HG02938 (cell line): ENCODE measurements at regions not wholly inside any gene's neighbourhood (a gene's known extent, or its start where the extent isn't known, plus 50 kb on each side); places are given as distances from the start of the nearest gene placed in this dataset.
A peak's percentile ranks its signal among the peaks of the same experiment; 100 is the strongest.

Experiments used
- ATAC-seq: cut with Tn5 transposase; IDR thresholded peaks from one replicate; pipeline ENCODE4 v1.9.1; 2021; ENCODE audit warnings: mild to moderate bottlenecking, moderate library complexity; ENCODE audit not compliant: unreplicated experiment

DNA sequence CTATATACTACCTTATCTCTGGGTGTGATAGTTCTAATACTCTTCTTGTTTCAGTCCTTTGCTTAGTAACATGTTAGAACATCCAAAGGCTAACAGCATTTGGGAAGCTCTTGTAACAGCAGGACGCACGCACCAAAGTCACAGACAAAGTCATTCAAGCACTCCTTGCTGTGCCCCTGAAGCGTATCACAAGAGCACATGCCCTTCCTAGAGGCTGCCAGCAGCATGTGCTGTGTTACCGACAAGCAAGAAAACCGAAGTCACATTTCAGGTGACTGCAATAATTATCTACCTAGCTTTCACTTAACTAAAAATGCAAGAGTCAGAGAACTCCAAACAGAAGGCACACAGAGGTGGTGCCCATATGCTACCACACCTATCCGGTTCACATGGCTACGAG is 194.1 kb downstream of the KLF12 start:
- no peak for ATAC-seq

DNA sequence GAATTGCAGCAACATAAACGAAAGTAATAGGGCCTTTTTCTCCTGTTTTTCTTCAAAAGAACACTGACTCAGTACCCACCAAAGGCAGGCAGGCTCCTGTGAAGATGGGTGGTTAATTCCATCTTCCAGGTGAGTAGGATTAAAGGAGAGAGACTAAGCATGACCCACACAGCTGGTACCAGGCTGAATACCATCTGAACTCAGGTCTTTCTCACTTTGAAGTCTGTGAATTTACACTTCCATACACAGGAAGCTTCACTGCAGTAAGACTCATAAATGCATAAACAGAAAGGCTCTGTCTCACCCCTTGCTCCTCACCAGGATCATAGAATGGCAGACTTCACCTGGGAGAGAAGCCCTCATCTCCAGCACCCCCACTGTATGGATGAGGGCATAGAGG is 194.6 kb downstream of the KLF12 start:
- ATAC-seq, result no peak

DNA sequence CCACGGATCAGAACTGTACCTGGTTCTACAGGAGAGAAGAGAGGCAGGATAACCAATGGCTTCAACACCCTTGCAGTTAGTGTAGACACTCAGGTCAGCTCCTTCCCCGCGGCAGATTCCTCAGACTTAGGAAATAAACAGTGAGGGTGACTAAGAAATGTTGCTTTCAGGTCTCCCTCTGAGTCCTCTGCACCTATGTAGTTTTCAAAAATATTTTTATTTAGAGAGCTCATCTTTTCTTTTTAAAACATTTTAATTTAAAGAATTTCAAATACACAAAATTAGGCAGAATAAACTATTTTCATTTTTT is 195.2 kb downstream of the KLF12 start:
- ATAC-seq, result no peak

DNA sequence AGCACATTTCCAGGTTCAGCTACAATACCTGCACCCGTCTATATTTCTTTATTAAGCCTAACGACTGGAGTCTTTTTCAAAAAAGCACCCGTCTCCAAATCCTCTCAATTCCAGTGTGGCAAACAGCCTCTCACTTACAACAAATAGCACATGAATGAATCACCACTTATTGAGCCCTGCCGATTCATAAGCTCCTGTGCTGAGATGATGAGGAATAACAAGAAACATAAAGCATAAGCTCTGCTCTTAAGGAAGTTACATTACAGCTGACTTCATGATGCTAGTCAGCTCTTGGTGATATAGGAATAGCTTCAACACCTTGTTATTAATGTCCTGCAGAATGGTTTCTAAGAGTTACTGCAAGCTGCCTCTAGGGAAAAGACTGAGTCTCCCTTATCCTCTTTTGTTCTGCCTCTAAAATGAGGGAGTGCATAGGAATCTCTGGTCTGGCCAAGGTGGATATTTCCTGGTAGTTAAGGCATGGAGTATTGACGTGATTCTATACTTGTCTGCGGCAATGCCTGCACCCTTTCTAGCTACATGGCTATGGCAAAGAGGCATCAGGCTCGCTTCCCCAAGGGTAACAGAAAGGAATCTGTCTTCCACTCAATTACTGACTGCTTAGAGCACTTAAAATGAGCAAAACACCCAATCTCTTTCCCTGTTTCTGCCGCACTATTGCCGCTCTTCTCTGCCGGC is 195.7 kb downstream of the KLF12 start:
- no peak for ATAC-seq

- ATAC-seq, result no peak
Measured at GRCh38 chr13:73937441-73937840, 196.8 kb downstream of the KLF12 start.

DNA sequence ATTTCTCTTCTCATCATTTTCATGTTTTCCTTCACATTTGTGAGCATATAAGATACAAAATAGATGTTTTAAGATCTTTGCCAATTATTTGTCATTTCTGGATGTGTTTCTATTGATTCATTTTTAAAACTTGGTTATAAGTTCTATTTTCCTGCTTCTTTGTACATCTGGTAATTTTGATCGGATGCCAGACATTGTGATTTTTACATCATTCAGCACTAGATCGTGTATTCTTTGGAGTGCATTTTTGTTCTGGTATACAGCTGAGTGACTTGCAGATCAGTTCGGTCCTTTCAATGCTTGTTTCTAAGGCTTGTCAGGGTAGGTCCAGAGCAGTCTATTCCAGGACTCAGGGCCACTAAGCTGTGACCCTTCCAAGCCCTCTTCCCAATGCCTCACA is 198.2 kb downstream of the KLF12 start:
- ATAC-seq, result no peak

GRCh38 chr13:73934771-73935170 is 199.4 kb downstream of the KLF12 start:
- no peak for ATAC-seq

- ATAC-seq, result no peak
Measured at GRCh38 chr13:73934215-73934641, 200.0 kb downstream of the KLF12 start.

DNA sequence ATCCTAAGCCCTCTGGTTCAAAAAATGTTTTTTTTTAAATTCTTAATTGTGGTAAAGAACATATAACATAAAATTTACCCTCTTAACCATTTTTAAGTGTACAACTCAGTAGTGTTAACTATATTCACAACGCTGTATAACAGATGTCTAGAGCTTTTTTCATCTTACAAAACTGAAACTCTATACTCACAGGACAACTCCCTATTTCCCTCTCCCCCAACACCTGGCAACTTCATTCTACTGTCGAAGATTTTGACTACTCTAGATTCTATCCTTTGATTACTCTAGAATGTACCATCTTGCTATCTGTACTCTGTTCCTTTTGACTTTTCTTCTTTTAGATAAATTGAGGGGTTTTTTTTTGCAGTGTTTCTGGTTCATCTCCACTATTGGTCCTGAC is 200.4 kb downstream of the KLF12 start:
- ATAC-seq, result peak; percentile 53

DNA sequence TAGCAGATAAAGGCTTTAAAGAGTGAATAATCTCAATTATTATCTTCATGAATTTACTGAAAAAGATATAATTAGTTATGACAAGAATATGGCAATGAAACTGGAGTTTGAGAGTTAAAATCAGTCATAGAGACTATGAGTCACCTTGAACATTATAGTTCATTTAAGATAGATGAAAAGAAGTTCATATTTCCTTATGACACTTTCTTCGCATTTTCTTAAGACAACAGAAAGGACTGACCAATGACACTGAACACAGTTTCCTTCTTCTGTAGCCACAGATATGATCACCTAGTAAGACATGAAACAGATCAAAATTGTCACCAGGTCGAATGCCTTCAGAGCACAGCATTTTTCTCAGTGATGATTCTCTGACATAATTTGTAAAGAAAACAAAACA is 202.1 kb downstream of the KLF12 start:
- no peak for ATAC-seq

DNA sequence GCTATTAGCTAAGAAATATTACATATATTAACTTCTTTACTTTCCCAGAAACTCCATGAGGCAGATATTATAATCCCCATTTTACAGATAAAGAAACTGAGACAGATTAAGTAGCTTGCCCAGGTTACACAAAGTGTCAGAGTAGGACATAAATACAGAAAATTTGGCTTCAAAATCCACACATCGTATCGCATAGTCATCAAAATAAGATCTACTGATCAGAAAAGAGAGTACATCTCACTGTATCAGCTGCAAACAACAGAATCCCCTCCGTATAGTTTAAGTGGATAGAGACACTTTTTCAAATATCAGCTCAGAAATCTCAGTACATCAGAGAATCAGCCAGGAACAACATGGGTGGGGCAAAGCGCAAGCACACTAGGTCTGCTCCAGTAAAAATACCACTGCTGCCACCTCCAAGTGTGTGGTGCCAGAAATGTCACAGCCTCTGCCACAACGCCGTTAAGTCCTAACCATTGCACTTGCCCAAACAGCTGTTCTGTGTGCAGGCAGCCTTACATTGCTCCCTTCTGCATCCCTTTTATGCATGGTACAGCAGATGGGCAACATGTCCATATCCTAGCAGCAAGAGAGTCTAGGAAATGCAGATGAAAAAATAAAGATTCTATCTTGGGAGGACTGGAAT is 204.8 kb downstream of the KLF12 start:
- ATAC-seq, result no peak

DNA sequence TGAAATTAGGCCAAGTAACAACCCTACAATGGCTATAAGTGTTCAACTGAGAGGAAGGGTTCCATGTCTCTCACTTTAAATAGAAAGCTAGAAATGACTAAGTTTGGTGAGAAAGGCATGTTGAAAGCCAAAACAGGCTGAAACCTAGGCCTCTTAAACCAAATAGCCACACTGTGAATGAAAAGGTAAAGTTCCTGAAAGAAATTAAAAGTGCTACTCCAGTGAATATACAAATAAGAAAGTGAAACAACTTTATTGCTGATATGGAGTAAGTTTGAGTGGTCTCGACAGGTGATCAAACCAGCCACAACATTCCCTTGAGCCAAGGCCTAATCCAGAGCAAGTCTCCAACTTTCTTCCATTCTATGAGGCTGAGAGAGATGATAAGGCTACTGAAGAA is 209.6 kb downstream of the KLF12 start:
- peak; percentile 97 for ATAC-seq

DNA sequence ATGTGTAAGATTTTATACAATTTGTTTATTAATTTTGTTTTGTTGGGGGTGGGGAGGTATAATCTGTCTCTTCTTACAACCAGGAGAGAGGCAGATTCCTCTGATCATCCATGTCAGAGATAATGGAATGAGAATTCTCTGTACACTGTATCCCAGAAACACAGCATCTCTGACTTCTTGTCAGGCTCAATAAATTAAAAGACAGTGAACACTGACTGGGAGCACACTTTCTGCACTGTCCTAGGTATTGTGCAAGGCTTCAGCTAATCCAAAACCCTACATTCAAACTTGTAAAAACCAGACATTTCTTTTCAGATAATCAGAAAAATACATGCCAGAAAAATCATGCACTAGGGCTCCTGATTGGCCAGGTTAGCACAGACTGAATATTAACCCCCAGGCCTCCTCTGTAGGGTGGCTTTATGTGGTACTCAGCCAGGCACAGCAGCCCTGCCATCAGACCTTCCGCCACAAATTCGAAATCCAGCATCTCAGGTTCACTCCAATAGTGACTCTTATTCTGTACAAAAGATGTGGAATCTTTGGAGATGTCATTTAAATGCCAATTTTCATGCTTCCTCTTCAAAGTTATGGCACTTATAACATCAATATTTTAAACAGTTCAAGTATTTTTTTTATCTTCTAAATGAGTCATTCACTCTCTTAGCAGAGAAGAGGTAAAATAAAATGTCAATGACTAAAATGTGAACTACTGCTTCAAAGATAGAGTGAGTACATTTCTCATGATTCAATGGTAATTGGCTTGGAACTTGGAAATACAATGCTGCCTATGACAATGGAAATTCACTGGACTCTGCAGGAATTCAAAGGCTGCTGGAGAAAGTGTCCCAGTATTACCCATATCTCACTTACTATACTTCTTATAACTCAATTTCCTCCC is 211.5 kb downstream of the KLF12 start:
- no peak for ATAC-seq

DNA sequence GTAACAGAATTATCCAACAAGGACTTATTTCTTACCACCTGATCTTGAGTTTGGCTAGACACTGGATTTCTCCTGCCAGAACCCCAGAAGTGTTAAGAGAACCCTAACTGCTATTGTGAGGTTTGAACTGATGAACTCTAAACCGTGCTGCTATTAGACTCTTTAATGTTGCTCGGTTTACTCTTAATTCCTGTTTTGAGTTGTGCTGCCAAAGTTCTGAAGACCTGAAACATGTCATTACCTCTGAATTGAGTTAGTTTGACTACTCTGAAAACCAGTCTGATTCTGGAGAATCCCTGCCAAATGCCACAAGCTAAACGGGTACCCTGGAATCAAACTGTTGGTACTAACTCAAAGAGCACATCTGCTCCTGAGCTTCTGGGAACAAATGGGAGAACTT is 215.5 kb downstream of the KLF12 start:
- no peak for ATAC-seq

DNA sequence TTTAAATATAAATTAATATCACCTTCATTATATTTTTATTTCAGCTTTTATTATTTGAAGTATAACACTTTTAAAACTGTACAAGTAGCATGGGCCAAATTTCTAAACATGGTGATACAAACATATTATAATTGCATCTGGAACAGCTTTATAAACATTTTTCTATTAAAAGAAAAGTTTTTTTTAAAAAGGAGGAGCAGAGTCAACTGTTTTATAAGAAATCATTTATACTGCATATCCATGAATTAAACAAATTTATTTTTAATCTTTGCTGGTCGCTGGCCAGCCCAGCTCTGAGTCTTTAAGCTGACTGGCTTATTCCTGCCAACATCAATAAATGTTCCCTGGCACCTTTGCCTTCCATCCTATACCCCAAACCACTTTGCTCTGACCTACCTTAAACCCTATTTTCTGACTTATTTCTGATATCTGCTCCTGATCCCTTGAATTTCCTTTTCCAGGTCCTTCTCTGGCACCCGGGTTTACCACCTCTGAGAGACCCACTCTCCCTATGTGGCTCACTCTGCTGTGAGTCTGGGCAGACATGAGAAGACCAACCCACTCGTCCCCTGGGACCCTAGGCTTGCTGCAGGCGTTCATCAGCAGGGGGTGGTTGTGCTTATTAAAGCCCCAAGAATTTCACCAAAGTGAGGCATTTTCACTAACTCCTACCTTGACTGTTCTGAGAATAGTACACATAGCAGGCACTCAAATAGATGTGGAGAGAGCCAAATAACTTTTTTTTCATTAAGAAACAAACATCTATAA is 220.3 kb downstream of the KLF12 start:
- peak; percentile 51 for ATAC-seq

GRCh38 chr13:73913079-73913740 is 221.0 kb downstream of the KLF12 start:
- peak; percentile 46 for ATAC-seq

DNA sequence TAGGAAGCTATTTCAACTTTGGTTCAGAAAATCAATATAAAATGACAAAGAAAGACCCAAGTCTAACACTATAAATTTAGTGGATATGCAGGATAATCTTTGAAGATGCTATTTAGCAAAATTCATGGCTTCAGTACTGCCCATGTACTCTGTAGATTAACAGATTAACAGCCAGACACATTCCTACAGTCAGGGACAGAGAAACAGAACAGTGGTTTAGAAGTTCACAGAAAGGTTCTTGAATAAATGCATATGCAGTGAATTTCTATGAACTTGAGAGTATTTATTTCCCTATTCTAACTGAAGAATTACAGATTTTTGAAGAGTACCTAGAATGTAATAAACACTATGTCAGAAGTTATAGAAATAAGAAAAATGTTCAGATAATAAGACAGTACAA is 222.8 kb downstream of the KLF12 start:
- no peak for ATAC-seq

- ATAC-seq, result no peak
Measured at GRCh38 chr13:73910733-73911132, 223.5 kb downstream of the KLF12 start.

DNA sequence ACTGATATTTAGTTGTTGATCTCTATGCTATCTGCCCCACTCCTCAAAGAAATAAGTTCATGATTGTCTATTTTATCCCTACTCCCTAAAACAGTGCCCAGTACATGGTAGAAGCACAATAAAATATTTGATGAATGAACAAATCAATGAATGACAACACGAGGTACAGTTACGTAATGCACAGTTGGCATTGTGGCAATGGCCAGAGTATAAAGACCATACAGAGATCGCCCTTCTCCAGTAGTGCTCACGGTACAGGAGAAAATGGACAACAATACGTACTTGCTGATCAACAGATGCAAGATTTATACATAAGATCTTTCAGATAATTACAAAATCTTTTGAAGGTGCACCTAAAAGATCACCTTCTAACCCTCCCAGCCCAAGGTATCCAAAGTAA is 225.4 kb downstream of the KLF12 start:
- ATAC-seq, result no peak

GRCh38 chr13:73904625-73905024 is 229.6 kb downstream of the KLF12 start:
- no peak for ATAC-seq

- no peak for ATAC-seq
Measured at GRCh38 chr13:73903561-73903960, 230.6 kb downstream of the KLF12 start.
